Stimulated activated CD4-positive, alpha-beta T cell treated with anti-CD3 and anti-CD28 coated beads, Interleukin-4, amount 100 ng/mL, for 24 hours (primary cell): ENCODE measurements at regions not wholly inside any gene's neighbourhood (a gene's known extent, or its start where the extent isn't known, plus 50 kb on each side); places are given as distances from the start of the nearest gene placed in this dataset.
"Not testable (repeated sequence)": the region's sequence is repeated elsewhere in the genome, so short reads cannot be mapped to it uniquely, and the experiment has no call there.

Experiments used
- DNase-seq: peaks from one replicate; pipeline ENCODE4 v3.0.0-alpha.2; 2020

DNA sequence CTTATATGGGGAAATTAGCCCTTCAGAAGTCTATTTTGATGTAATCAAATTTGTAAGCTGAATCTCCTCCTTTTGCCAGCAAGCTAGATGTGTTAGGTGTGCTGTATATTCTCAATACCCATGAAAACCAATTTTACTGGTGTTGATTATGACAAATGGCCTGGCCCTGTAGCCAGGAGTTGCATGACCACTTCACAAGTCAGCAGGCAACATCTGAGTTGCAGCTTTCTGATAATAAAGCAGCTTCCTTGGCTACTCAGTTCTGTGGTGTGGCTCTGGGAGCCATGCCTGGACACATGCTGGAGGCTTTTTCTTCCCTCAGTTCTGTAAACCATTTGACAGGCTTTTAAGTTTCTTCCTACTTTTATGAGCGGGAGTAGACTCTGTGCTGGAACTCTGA, 154.1 kb upstream of the CXCL13 start:
- no peak for DNase-seq

- DNase-seq: not testable (repeated sequence)
Observed at GRCh38 chr4:77452117-77452516, 153.5 kb upstream of the CXCL13 start.

DNA sequence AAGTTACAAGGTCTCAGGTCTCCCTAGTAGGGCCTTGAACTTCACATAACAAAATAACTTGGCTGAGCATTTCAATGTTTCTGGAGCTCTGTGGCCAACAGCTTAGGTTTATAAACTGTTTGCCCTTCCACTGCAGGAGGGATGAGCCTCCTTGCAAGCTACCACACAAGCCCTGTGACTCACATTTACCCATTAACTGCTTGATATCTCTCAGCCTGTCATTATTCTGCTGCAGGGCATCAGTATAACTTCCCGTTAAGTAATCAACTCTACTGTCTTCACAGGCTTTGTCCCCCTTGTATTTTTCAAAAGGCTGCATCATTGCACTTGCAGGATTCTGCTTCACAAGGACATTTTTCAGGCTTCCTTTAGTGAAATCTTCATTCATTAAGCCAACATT, 151.7 kb upstream of the CXCL13 start:
- no peak for DNase-seq

DNA sequence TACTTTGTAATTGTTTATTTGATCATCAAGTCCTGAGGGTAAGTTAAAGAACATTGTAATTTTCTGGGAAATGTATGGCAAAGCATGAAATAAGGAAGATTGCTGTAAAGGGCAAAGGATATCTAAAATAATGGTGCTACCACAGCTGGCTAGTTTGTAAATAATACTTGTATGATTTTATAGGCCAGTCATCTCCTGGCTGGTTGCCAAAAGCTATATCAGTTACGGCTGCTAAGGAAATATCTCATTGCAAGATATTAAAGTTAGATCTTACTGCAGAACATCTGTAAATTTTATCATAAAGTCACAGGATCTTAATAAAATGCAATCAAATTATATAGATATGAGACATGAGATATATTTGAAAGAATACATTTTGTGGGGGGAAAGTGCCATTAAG, 150.8 kb upstream of the CXCL13 start:
- DNase-seq: no peak

GRCh38 chr4:77464100-77464499, 141.5 kb upstream of the CXCL13 start:
- not testable (repeated sequence) for DNase-seq

DNA sequence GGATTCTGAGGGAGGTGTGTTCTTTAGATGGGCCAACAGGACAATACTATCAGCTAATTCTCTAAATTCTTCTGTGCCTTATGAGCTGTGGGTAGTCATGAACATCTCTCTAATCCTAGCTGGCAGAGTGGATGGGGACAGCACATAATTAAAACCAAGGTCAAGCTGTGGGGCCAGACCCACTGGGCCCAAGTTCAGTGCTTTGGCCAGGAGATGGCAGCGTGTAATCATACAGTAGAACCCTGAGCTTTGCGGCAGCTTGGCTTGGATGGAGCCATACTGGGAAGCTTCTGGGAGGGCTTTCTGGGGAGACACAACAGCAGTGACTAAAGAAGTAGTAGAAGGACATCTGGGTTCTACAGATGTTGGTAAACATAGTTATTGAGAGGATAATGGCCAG, 140.3 kb upstream of the CXCL13 start:
- DNase-seq: peak; percentile 29

DNA sequence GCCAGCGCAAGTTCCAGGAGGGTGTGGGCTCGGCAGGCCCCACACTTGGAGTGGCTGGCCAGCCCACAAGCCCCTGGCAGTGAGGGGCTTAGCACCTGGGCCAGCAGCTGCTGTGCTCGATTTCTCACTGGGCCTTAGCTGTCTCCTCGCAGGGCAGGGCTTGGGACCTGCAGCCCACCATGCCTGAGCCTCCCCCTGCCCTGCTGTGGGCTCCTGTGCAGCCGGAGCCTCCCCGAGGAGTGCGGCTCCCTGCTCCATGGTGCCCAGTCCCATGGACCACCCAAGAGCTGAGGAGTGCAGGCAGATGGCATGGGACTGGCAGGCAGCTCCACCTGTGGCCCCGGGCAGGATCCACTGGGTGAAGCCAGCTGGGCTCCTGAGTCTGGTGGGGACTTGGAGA, 139.2 kb upstream of the CXCL13 start:
- DNase-seq: no peak

GRCh38 chr4:77471821-77472495, 133.7 kb upstream of the CXCL13 start:
- DNase-seq: no peak

DNA sequence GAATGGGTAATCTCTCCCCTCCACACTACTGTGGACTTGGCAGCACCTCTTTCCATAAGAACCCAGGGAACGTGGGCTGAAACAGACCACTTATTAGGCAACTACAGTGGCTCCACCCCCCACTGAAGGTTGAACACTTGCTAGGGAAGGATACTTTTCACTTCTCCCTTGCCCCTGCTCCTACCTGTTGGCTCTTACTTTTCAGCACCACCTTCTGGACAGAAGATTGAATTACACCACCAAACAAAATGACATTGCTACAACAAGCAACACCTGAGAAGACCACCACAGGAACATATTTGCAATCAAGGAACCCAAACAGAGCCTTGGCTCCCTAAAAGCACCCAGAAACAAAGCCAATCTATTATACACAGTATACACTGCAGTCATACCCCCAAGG, 132.1 kb upstream of the CXCL13 start:
- DNase-seq: no peak

GRCh38 chr4:77481856-77482255, 123.8 kb upstream of the CXCL13 start:
- DNase-seq: no peak

- DNase-seq: no peak
Observed at GRCh38 chr4:77488882-77489281, 116.7 kb upstream of the CXCL13 start.

GRCh38 chr4:77493120-77493752, 112.4 kb upstream of the CXCL13 start:
- no peak for DNase-seq

- DNase-seq: no peak
Observed at GRCh38 chr4:77493829-77494551, 111.6 kb upstream of the CXCL13 start.

DNA sequence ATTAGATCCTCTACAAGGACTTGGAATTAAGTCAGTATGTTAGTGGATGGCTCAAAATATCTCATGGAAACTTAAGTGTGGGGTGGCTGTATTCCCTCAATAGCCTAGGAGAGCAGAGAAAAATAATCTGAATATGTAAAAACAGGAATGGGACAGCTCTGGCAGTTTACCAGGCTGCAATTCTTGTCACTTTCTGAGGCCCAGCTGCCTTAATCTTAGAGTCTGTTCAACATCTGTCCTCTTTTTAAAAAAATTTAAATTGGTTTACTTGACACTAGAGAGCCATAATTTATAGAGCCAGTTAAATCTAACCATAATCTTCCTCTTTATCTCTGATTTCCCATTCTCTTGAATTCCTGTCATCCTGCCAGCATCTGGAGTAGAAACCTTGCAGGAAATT, 109.2 kb upstream of the CXCL13 start:
- no peak for DNase-seq

DNA sequence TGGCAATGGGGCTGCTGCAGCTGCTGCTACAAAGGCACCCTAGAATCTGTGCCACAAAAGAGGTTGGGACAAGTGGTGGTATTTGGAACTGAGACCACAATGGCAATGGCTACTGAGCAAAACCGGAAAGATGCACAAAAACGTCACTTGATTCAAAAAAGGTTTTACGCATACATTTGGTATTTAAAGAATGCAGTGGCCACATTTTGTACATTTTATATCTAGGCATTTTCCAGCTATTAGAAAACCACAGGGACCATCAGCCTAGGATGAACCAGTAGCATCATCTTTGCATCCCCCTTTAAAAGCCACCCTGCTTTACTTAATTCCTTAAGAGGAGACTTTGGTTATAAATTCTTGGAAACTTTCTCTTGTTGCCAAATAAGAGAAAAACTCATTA, 104.8 kb upstream of the CXCL13 start:
- DNase-seq: no peak

- no peak for DNase-seq
Observed at GRCh38 chr4:77501240-77501639, 104.4 kb upstream of the CXCL13 start.

- DNase-seq: no peak
Observed at GRCh38 chr4:77501851-77502250, 103.8 kb upstream of the CXCL13 start.

- DNase-seq: no peak
Observed at GRCh38 chr4:77504407-77504806, 101.2 kb upstream of the CXCL13 start.

GRCh38 chr4:77505275-77505957, 100.2 kb upstream of the CXCL13 start:
- no peak for DNase-seq

GRCh38 chr4:77505958-77506319, 99.7 kb upstream of the CXCL13 start:
- no peak for DNase-seq

DNA sequence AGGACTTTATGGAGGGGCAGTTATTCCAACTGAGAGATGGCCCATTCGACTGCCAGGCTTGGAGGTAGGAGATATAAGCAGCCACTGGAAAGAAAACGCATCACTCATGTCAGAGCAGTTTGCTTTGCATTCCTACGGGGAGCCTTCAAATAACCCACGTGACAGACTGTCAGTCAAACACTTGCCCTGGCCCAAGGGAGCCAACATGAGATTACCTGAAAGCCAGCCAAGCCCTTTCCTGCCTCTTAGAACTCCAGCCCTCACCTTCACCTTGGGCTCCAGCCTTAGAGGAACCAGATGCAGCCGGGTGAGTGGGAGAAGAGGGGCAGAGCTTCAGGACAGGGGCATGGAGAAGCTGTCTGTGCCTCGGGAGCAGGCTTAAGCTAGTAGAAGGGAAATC, 95.3 kb upstream of the CXCL13 start:
- DNase-seq: no peak

DNA sequence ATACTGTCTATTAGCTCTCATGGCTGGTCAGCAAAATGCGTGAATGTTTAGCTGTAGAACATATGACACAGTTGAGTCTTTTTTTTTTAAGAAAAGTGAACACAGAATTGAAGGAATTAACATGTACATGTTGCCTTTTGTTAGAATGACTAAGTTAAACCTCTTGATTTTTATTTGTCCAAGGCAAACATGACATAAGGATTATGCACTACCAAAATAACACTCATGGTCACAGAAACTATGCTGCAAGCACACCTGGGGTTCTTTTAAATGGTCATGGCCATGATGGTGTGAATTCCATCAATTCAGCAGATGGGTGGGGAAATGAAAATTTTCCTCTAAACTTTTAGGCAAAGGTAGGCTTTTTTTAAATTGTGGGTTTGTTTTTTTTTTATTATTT, 80.1 kb upstream of the CXCL13 start:
- no peak for DNase-seq

DNA sequence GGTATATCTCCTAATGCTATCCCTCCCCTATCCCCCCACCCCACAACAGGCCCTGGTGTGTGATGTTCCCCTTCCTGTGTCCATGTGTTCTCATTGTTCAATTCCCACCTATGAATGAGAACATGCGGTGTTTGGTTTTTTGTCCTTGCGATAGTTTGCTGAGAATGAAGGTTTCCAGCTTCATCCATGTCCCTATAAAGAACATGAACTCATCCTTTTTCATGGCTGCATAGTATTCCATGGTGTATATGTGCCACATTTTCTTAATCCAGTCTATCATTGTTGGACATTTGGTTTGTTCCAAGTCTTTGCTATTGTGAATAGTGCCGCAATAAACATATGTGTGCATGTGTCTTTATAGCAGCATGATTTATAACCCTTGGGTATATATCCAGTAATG, 77.7 kb upstream of the CXCL13 start:
- not testable (repeated sequence) for DNase-seq

GRCh38 chr4:77538144-77538543, 67.5 kb upstream of the CXCL13 start:
- DNase-seq: no peak
